ENCODE measurements at regions not wholly inside any gene's neighbourhood (a gene's known extent, or its start where the extent isn't known, plus 50 kb on each side); places are given as distances from the start of the nearest gene placed in this dataset.
A peak's percentile ranks its signal among the peaks of the same experiment; 100 is the strongest.

GRCh38 chr17:55601874-55602364 is 90.7 kb upstream of the SMIM36 start:
- Histone ChIP-seq H3K36me3 (no peaks in the 10 kb centered on the region), H3K27ac (no peak overlapping the region), H3K4me1 (no peaks in the 10 kb centered on the region), H3K9me3 (peaks cover 27% of the 10 kb centered on the region), H3K4me3 (no peak overlapping the region), H3K27me3 (no peaks in the 10 kb centered on the region)
- DNase-seq (ENCODE audit: low spot score in 2 of 2): no peak
- TF ChIP-seq POLR2AphosphoS5 (IDR thresholded peaks at IDR 0.05): no peak
- TF ChIP-seq, protein P1, sequence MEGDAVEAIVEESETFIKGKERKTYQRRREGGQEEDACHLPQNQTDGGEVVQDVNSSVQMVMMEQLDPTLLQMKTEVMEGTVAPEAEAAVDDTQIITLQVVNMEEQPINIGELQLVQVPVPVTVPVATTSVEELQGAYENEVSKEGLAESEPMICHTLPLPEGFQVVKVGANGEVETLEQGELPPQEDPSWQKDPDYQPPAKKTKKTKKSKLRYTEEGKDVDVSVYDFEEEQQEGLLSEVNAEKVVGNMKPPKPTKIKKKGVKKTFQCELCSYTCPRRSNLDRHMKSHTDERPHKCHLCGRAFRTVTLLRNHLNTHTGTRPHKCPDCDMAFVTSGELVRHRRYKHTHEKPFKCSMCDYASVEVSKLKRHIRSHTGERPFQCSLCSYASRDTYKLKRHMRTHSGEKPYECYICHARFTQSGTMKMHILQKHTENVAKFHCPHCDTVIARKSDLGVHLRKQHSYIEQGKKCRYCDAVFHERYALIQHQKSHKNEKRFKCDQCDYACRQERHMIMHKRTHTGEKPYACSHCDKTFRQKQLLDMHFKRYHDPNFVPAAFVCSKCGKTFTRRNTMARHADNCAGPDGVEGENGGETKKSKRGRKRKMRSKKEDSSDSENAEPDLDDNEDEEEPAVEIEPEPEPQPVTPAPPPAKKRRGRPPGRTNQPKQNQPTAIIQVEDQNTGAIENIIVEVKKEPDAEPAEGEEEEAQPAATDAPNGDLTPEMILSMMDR (IDR thresholded peaks at IDR 0.05): peak; percentile 28 to 47

GRCh38 chr17:55598495-55598894 is 87.2 kb upstream of the SMIM36 start:
- no peaks in the 10 kb centered on the region for H3K4me1 ChIP-seq
- no peak for TF ChIP-seq POLR2AphosphoS5 (IDR thresholded peaks at IDR 0.05)
- TF ChIP-seq POLR2A (IDR thresholded peaks at IDR 0.05): no peak
- TF ChIP-seq, protein P1 (IDR thresholded peaks at IDR 0.05): no peak
- TF ChIP-seq EP300 (IDR thresholded peaks at IDR 0.05): no peak
- DNase-seq (ENCODE audit: low spot score in 2 of 2): no peak
- no peaks in the 10 kb centered on the region for H3K27me3 ChIP-seq
- H3K27ac ChIP-seq: no peak overlapping the region
- no peak overlapping the region for H3K4me3 ChIP-seq
- 96% methylated on average over 1 of the region's 1 CpG for WGBS
- H3K9me3 ChIP-seq: peaks cover 27% of the 10 kb centered on the region
- H3K36me3 ChIP-seq: no peaks in the 10 kb centered on the region

DNA sequence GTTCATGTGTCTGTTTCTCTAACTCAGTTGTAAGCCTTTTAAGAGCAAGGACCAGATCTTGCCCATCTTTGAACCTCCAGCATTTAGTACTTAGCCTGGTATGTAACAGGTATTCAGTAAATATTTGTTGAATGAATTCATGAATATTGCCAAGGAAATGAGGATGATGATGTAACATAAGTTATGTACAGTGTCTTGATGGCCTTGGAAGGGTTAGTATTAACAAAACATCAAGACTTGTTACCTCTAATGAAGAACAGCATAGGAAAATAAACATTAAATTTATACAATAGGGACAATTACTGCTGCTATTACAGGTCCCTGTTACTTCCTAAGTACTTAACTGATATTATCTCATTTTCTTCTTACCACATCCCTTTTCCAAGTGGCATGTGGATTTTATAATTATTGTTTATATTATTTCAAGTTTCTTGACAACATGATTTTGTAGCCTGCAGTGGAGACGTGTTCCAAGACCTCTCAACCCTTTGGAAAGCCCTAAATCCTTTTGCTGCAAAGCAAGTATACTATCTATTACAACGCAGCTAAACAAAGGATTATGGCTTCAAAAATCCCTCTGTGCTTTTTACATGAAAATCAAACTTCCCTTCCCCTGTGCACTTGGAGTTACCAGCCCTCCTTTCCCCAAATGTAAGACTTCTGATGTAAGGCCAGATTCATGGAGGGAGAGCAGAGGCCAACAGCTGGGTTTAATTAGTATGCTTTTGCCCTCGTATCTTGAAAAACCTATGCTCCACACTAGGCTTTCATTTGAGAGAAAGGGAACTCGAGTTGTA is 77.4 kb upstream of the SMIM36 start:
- TF ChIP-seq EP300 (IDR thresholded peaks at IDR 0.05) (no peak), POLR2A (IDR thresholded peaks at IDR 0.05) (no peak), POLR2AphosphoS5 (IDR thresholded peaks at IDR 0.05) (no peak)
- TF ChIP-seq, protein P1 (IDR thresholded peaks at IDR 0.05): no peak
- Histone ChIP-seq H3K36me3 (no peaks in the 10 kb centered on the region), H3K4me1 (peaks cover 32% of the 10 kb centered on the region), H3K4me3 (no peak overlapping the region), H3K27me3 (no peaks in the 10 kb centered on the region), H3K27ac (peak overlapping the region; percentile 69), H3K9me3 (no peaks in the 10 kb centered on the region)
- WGBS: 35% methylated on average over 4 of the region's 4 CpGs
- no peak for DNase-seq (ENCODE audit: low spot score in 2 of 2)

GRCh38 chr17:55587608-55588139 is 76.4 kb upstream of the SMIM36 start:
- peak in 1 of 2 donors; percentile 78 for DNase-seq (ENCODE audit: low spot score in 2 of 2)
- H3K36me3 ChIP-seq: no peaks in the 10 kb centered on the region
- H3K27me3 ChIP-seq: no peaks in the 10 kb centered on the region
- H3K27ac ChIP-seq: peak overlapping the region; percentile 69
- no peak overlapping the region for H3K4me3 ChIP-seq
- H3K9me3 ChIP-seq: no peaks in the 10 kb centered on the region
- WGBS: 52% methylated on average over 7 of the region's 9 CpGs
- no peak for TF ChIP-seq POLR2A (IDR thresholded peaks at IDR 0.05)
- no peak for TF ChIP-seq POLR2AphosphoS5 (IDR thresholded peaks at IDR 0.05)
- TF ChIP-seq, protein P1 (IDR thresholded peaks at IDR 0.05): no peak
- TF ChIP-seq EP300 (IDR thresholded peaks at IDR 0.05): no peak
- peaks cover 33% of the 10 kb centered on the region for H3K4me1 ChIP-seq

DNA sequence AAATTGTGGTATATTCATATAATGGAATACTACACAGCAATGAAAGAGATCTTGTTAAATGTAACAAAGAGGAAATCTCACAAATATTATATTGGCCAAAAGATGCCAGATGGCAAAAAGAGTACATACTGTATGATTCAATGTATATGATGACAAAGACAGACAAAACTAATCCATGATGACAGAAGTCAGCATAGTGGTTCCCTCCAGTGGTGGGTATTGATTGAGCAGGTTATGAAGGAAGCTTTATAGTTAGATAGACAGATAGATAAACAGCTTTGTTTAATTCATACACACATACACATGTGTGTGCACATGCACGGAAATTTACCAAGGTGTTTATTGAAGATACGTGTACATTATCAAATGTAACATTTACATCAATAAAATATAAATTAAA is 74.4 kb upstream of the SMIM36 start:
- H3K27me3 ChIP-seq: no peaks in the 10 kb centered on the region
- H3K4me3 ChIP-seq: no peak overlapping the region
- no peak overlapping the region for H3K27ac ChIP-seq
- no peaks in the 10 kb centered on the region for H3K36me3 ChIP-seq
- peaks cover 33% of the 10 kb centered on the region for H3K4me1 ChIP-seq
- no peaks in the 10 kb centered on the region for H3K9me3 ChIP-seq
- 99% methylated on average over 2 of the region's 2 CpGs for WGBS
- no peak for TF ChIP-seq POLR2A (IDR thresholded peaks at IDR 0.05)
- no peak for TF ChIP-seq POLR2AphosphoS5 (IDR thresholded peaks at IDR 0.05)
- TF ChIP-seq, protein P1 (IDR thresholded peaks at IDR 0.05): no peak
- no peak for TF ChIP-seq EP300 (IDR thresholded peaks at IDR 0.05)
- DNase-seq (ENCODE audit: low spot score in 2 of 2): no peak
